ENCODE measurements at regions not wholly inside any gene's neighbourhood (a gene's known extent, or its start where the extent isn't known, plus 50 kb on each side); places are given as distances from the start of the nearest gene placed in this dataset.
"Not testable (repeated sequence)": the region's sequence is repeated elsewhere in the genome, so short reads cannot be mapped to it uniquely, and the experiment has no call there.

- no peak overlapping the region for H3K27ac ChIP-seq (ENCODE audit: low read depth, low read length)
- no peaks in the 10 kb centered on the region for H3K79me1 ChIP-seq (ENCODE audit: low read length)
- H2BK15ac ChIP-seq (replicated peaks; ENCODE audit: low read depth) = no peak overlapping the region
- H3K9ac ChIP-seq (ENCODE audit: low read length) = no peak overlapping the region
- H3K4me1 ChIP-seq (ENCODE audit: control insufficient read depth, low read depth, low read length) = no peaks in the 10 kb centered on the region
- H2AK5ac ChIP-seq (ENCODE audit: low read length) = no peak overlapping the region
- no peaks in the 10 kb centered on the region for H3K27me3 ChIP-seq (ENCODE audit: insufficient read depth, low read length, poor library complexity)
- no peak overlapping the region for H3K4ac ChIP-seq (ENCODE audit: low read depth, low read length)
- no peak for DNase-seq
- no peak overlapping the region for H3K56ac ChIP-seq (ENCODE audit: low read length)
- H2BK120ac ChIP-seq (ENCODE audit: low read depth, low read length) = no peak overlapping the region
- H4K5ac ChIP-seq (ENCODE audit: low read length) = no peak overlapping the region
- H2BK5ac ChIP-seq (ENCODE audit: low read length) = no peak overlapping the region
- no peaks in the 10 kb centered on the region for H3K36me3 ChIP-seq (ENCODE audit: control insufficient read depth, insufficient read depth, low read length)
- no peak overlapping the region for H3K18ac ChIP-seq (ENCODE audit: low read length)
- no peaks in the 10 kb centered on the region for H3K79me2 ChIP-seq (ENCODE audit: control insufficient read depth, insufficient read depth, low read length)
- no peak overlapping the region for H3K4me2 ChIP-seq (ENCODE audit: low read length)
- no peak overlapping the region for H3K4me3 ChIP-seq (ENCODE audit: low read length)
- H3K23ac ChIP-seq (ENCODE audit: low read length) = no peak overlapping the region
- no CpG with 5 or more reads among the region's 5 CpGs for WGBS (ENCODE audit: extremely low coverage, insufficient coverage, low lambda C conversion rate)
- H4K8ac ChIP-seq (ENCODE audit: low read depth, low read length) = no peak overlapping the region
Measured at GRCh38 chr4:59695355-59696053, 1504.6 kb upstream of the ADGRL3 start.

- H3K36me3 ChIP-seq (ENCODE audit: control insufficient read depth, insufficient read depth, low read length) = no peaks in the 10 kb centered on the region
- H3K4me1 ChIP-seq (ENCODE audit: control insufficient read depth, low read depth, low read length) = no peaks in the 10 kb centered on the region
- H3K4me3 ChIP-seq (ENCODE audit: low read length) = no peak overlapping the region
- H2AK5ac ChIP-seq (ENCODE audit: low read length) = no peak overlapping the region
- no peak overlapping the region for H2BK15ac ChIP-seq (replicated peaks; ENCODE audit: low read depth)
- no peak overlapping the region for H4K8ac ChIP-seq (ENCODE audit: low read depth, low read length)
- no peak overlapping the region for H4K5ac ChIP-seq (ENCODE audit: low read length)
- no peak for DNase-seq
- H3K23ac ChIP-seq (ENCODE audit: low read length) = no peak overlapping the region
- no peak overlapping the region for H2BK5ac ChIP-seq (ENCODE audit: low read length)
- no peak overlapping the region for H3K18ac ChIP-seq (ENCODE audit: low read length)
- no peak overlapping the region for H3K56ac ChIP-seq (ENCODE audit: low read length)
- no peak overlapping the region for H2BK120ac ChIP-seq (ENCODE audit: low read depth, low read length)
- no peaks in the 10 kb centered on the region for H3K79me1 ChIP-seq (ENCODE audit: low read length)
- no peak overlapping the region for H3K4ac ChIP-seq (ENCODE audit: low read depth, low read length)
- H3K27me3 ChIP-seq (ENCODE audit: insufficient read depth, low read length, poor library complexity) = no peaks in the 10 kb centered on the region
- H3K27ac ChIP-seq (ENCODE audit: low read depth, low read length) = no peak overlapping the region
- H3K79me2 ChIP-seq (ENCODE audit: control insufficient read depth, insufficient read depth, low read length) = no peaks in the 10 kb centered on the region
- no peak overlapping the region for H3K9ac ChIP-seq (ENCODE audit: low read length)
- no CpG with 5 or more reads among the region's 2 CpGs for WGBS (ENCODE audit: extremely low coverage, insufficient coverage, low lambda C conversion rate)
- H3K4me2 ChIP-seq (ENCODE audit: low read length) = no peak overlapping the region
Measured at GRCh38 chr4:59698041-59698440, 1502.1 kb upstream of the ADGRL3 start.

GRCh38 chr4:59700651-59701050 lies 1499.5 kb upstream of the ADGRL3 start:
- no peak overlapping the region for H3K9ac ChIP-seq (ENCODE audit: low read length)

DNA sequence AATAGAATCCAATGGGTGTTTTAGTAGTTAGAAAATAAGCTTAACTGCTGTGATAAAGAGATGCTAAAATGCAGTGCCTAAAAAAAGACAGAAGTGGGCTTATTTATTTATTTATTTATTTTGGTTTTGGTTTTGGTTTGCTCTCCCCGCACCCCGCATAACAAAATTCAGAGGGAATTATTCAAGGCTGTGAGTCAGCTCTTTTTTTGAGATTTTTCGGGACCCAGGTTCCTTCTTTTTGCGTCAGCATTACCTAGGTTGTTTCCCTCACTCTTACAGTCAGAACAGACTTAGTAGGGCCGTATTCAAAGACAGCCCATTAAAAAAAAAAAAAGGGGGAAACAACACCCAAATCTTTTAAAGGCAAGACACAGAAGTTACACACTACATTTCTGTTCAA lies 1495.5 kb upstream of the ADGRL3 start:
- H3K18ac ChIP-seq (ENCODE audit: low read length) = no peak overlapping the region
- no peak overlapping the region for H4K5ac ChIP-seq (ENCODE audit: low read length)
- H3K27ac ChIP-seq (ENCODE audit: low read depth, low read length) = no peak overlapping the region
- no peaks in the 10 kb centered on the region for H3K36me3 ChIP-seq (ENCODE audit: control insufficient read depth, insufficient read depth, low read length)
- WGBS (ENCODE audit: extremely low coverage, insufficient coverage, low lambda C conversion rate) = no CpG with 5 or more reads among the region's 5 CpGs
- H3K56ac ChIP-seq (ENCODE audit: low read length) = no peak overlapping the region
- no peak overlapping the region for H3K9ac ChIP-seq (ENCODE audit: low read length)
- DNase-seq = no peak
- H3K79me2 ChIP-seq (ENCODE audit: control insufficient read depth, insufficient read depth, low read length) = no peaks in the 10 kb centered on the region
- no peak overlapping the region for H2BK5ac ChIP-seq (ENCODE audit: low read length)
- no peak overlapping the region for H4K8ac ChIP-seq (ENCODE audit: low read depth, low read length)
- H3K23ac ChIP-seq (ENCODE audit: low read length) = no peak overlapping the region
- H3K4ac ChIP-seq (ENCODE audit: low read depth, low read length) = no peak overlapping the region
- no peak overlapping the region for H3K4me2 ChIP-seq (ENCODE audit: low read length)
- H3K4me1 ChIP-seq (ENCODE audit: control insufficient read depth, low read depth, low read length) = no peaks in the 10 kb centered on the region
- H2BK15ac ChIP-seq (replicated peaks; ENCODE audit: low read depth) = no peak overlapping the region
- no peaks in the 10 kb centered on the region for H3K79me1 ChIP-seq (ENCODE audit: low read length)
- H3K4me3 ChIP-seq (ENCODE audit: low read length) = no peak overlapping the region
- no peak overlapping the region for H2BK120ac ChIP-seq (ENCODE audit: low read depth, low read length)
- no peak overlapping the region for H2AK5ac ChIP-seq (ENCODE audit: low read length)
- H3K27me3 ChIP-seq (ENCODE audit: insufficient read depth, low read length, poor library complexity) = no peaks in the 10 kb centered on the region

More at GRCh38 chr4:59700651-59701050, 1499.5 kb upstream of the ADGRL3 start:
- H3K79me1 ChIP-seq (ENCODE audit: low read length) = no peaks in the 10 kb centered on the region
- H2BK120ac ChIP-seq (ENCODE audit: low read depth, low read length) = no peak overlapping the region
- H3K27me3 ChIP-seq (ENCODE audit: insufficient read depth, low read length, poor library complexity) = no peaks in the 10 kb centered on the region
- H4K8ac ChIP-seq (ENCODE audit: low read depth, low read length) = no peak overlapping the region
- no peak overlapping the region for H3K4me2 ChIP-seq (ENCODE audit: low read length)
- no peak overlapping the region for H2AK5ac ChIP-seq (ENCODE audit: low read length)
- H3K18ac ChIP-seq (ENCODE audit: low read length) = no peak overlapping the region
- no peak overlapping the region for H3K23ac ChIP-seq (ENCODE audit: low read length)
- H3K4me1 ChIP-seq (ENCODE audit: control insufficient read depth, low read depth, low read length) = no peaks in the 10 kb centered on the region
- no CpG with 5 or more reads among the region's 2 CpGs for WGBS (ENCODE audit: extremely low coverage, insufficient coverage, low lambda C conversion rate)
- no peak overlapping the region for H4K5ac ChIP-seq (ENCODE audit: low read length)
- no peak overlapping the region for H2BK5ac ChIP-seq (ENCODE audit: low read length)
- H3K79me2 ChIP-seq (ENCODE audit: control insufficient read depth, insufficient read depth, low read length) = no peaks in the 10 kb centered on the region
- H2BK15ac ChIP-seq (replicated peaks; ENCODE audit: low read depth) = no peak overlapping the region
- no peak overlapping the region for H3K27ac ChIP-seq (ENCODE audit: low read depth, low read length)
- no peak overlapping the region for H3K4me3 ChIP-seq (ENCODE audit: low read length)
- DNase-seq = no peak
- H3K4ac ChIP-seq (ENCODE audit: low read depth, low read length) = no peak overlapping the region
- H3K56ac ChIP-seq (ENCODE audit: low read length) = no peak overlapping the region
- no peaks in the 10 kb centered on the region for H3K36me3 ChIP-seq (ENCODE audit: control insufficient read depth, insufficient read depth, low read length)

- H2BK15ac ChIP-seq (replicated peaks; ENCODE audit: low read depth) = no peak overlapping the region
- no peak overlapping the region for H3K9ac ChIP-seq (ENCODE audit: low read length)
- no peaks in the 10 kb centered on the region for H3K36me3 ChIP-seq (ENCODE audit: control insufficient read depth, insufficient read depth, low read length)
- H3K4me3 ChIP-seq (ENCODE audit: low read length) = no peak overlapping the region
- H3K4me1 ChIP-seq (ENCODE audit: control insufficient read depth, low read depth, low read length) = no peaks in the 10 kb centered on the region
- H4K8ac ChIP-seq (ENCODE audit: low read depth, low read length) = no peak overlapping the region
- H3K56ac ChIP-seq (ENCODE audit: low read length) = no peak overlapping the region
- H3K23ac ChIP-seq (ENCODE audit: low read length) = no peak overlapping the region
- H3K79me2 ChIP-seq (ENCODE audit: control insufficient read depth, insufficient read depth, low read length) = no peaks in the 10 kb centered on the region
- H3K4me2 ChIP-seq (ENCODE audit: low read length) = no peak overlapping the region
- no peaks in the 10 kb centered on the region for H3K79me1 ChIP-seq (ENCODE audit: low read length)
- H3K27ac ChIP-seq (ENCODE audit: low read depth, low read length) = no peak overlapping the region
- no peak for DNase-seq
- H2BK120ac ChIP-seq (ENCODE audit: low read depth, low read length) = no peak overlapping the region
- WGBS (ENCODE audit: extremely low coverage, insufficient coverage, low lambda C conversion rate) = no CpG with 5 or more reads among the region's 1 CpG
- no peak overlapping the region for H3K4ac ChIP-seq (ENCODE audit: low read depth, low read length)
- H3K27me3 ChIP-seq (ENCODE audit: insufficient read depth, low read length, poor library complexity) = no peaks in the 10 kb centered on the region
- H2BK5ac ChIP-seq (ENCODE audit: low read length) = no peak overlapping the region
- no peak overlapping the region for H4K5ac ChIP-seq (ENCODE audit: low read length)
- H2AK5ac ChIP-seq (ENCODE audit: low read length) = no peak overlapping the region
- H3K18ac ChIP-seq (ENCODE audit: low read length) = no peak overlapping the region
Measured at GRCh38 chr4:59712470-59712869, 1487.7 kb upstream of the ADGRL3 start.

GRCh38 chr4:59724286-59724685 lies 1475.8 kb upstream of the ADGRL3 start:
- H3K56ac ChIP-seq (ENCODE audit: low read length); H4K8ac ChIP-seq (ENCODE audit: low read depth, low read length); DNase-seq; H2BK15ac ChIP-seq (replicated peaks; ENCODE audit: low read depth); H2AK5ac ChIP-seq (ENCODE audit: low read length); H3K18ac ChIP-seq (ENCODE audit: low read length); H2BK5ac ChIP-seq (ENCODE audit: low read length); H3K4me2 ChIP-seq (ENCODE audit: low read length); H3K4ac ChIP-seq (ENCODE audit: low read depth, low read length); H3K27me3 ChIP-seq (ENCODE audit: insufficient read depth, low read length, poor library complexity); H4K5ac ChIP-seq (ENCODE audit: low read length); H3K27ac ChIP-seq (ENCODE audit: low read depth, low read length); H3K36me3 ChIP-seq (ENCODE audit: control insufficient read depth, insufficient read depth, low read length); H2BK120ac ChIP-seq (ENCODE audit: low read depth, low read length); H3K79me1 ChIP-seq (ENCODE audit: low read length); H3K9ac ChIP-seq (ENCODE audit: low read length); H3K79me2 ChIP-seq (ENCODE audit: control insufficient read depth, insufficient read depth, low read length); H3K4me3 ChIP-seq (ENCODE audit: low read length); H3K23ac ChIP-seq (ENCODE audit: low read length); H3K4me1 ChIP-seq (ENCODE audit: control insufficient read depth, low read depth, low read length): not testable (repeated sequence)
- no CpG with 5 or more reads among the region's 9 CpGs for WGBS (ENCODE audit: extremely low coverage, insufficient coverage, low lambda C conversion rate)

Measured in mesendoderm (in vitro differentiated cells).